GM12878 (cell line): ENCODE measurements at regions not wholly inside any gene's neighbourhood (a gene's known extent, or its start where the extent isn't known, plus 50 kb on each side); places are given as distances from the start of the nearest gene placed in this dataset.

Experiments used
- ATF3 ChIP-seq: IDR thresholded peaks from 2 replicates; pipeline ENCODE4 v1.6.1; 2011; ENCODE audit warnings: low read depth, mild to moderate bottlenecking, low read length, moderate library complexity, borderline replicate concordance; ENCODE audit errors: extremely low read depth
- EZH2 ChIP-seq: IDR thresholded peaks from 2 replicates; pipeline ENCODE4 v1.6.1; 2012; ENCODE audit warnings: low read depth, mild to moderate bottlenecking, control low read depth, inconsistent platforms, low read length, borderline replicate concordance; ENCODE audit not compliant: control insufficient read depth
- FOS ChIP-seq: IDR thresholded peaks from 3 replicates; pipeline ENCODE4 v1.6.1; 2011; ENCODE audit warnings: borderline replicate concordance; ENCODE audit not compliant: insufficient read length; ENCODE audit errors: extremely low read depth
- JUND ChIP-seq: IDR thresholded peaks from 2 replicates; pipeline ENCODE4 v1.6.1; 2012; ENCODE audit warnings: low read depth, mild to moderate bottlenecking, low read length, improper control_type of control experiment, moderate library complexity
- NFIC ChIP-seq: IDR thresholded peaks from 2 replicates; pipeline ENCODE4 v1.6.1; 2012; ENCODE audit warnings: low read depth, mild to moderate bottlenecking, inconsistent platforms, low read length, moderate library complexity
- PML ChIP-seq: IDR thresholded peaks from 2 replicates; pipeline ENCODE4 v1.6.1; 2012; ENCODE audit warnings: low read length, inconsistent platforms
- POLR2A ChIP-seq: IDR thresholded peaks from 2 replicates; pipeline ENCODE4 v1.6.1; 2011; ENCODE audit warnings: low read depth, mild to moderate bottlenecking, low read length
- POLR2AphosphoS5 ChIP-seq: IDR thresholded peaks from 2 replicates; pipeline ENCODE4 v1.6.1; 2011; ENCODE audit warnings: mild to moderate bottlenecking, low read length, inconsistent platforms
- SP1 ChIP-seq: IDR thresholded peaks from one replicate; pipeline ENCODE4 v1.6.1; 2011; ENCODE audit warnings: low read depth, low read length
- SUZ12 ChIP-seq: fragments of 200-600 bp; sonication (generic); IDR thresholded peaks from one replicate; pipeline ENCODE4 v1.6.1; 2018; ENCODE audit warnings: antibody characterized with exemption, mild to moderate bottlenecking; ENCODE audit not compliant: unreplicated experiment
- TARDBP ChIP-seq: IDR thresholded peaks from 2 replicates; pipeline ENCODE4 v1.6.1; 2016; ENCODE audit warnings: borderline replicate concordance
- TF ChIP-seq, protein P1 (sequence below), 3 experiments: IDR thresholded peaks in 2 of 3; conservative IDR thresholded peaks in 1 of 3; 2 replicates each; pipeline ENCODE4 v1.5.1; 2011; ENCODE audit warnings: low read depth in 3 of 3, low read length in 3 of 3, mild to moderate bottlenecking in 3 of 3, control low read depth in 2 of 3, moderate library complexity in 2 of 3, inconsistent platforms in 1 of 3, mixed read lengths in 1 of 3; ENCODE audit not compliant: control insufficient read depth in 2 of 3, insufficient read depth in 1 of 3; ENCODE audit errors: extremely low read depth in 1 of 3
- TF ChIP-seq, protein P2 (sequence below): IDR thresholded peaks from 2 replicates; pipeline ENCODE4 v1.6.1; 2012; ENCODE audit warnings: low read depth, low read length, improper control_type of control experiment

GRCh38 chr4:38368613-38369012 is 295.4 kb upstream of the KLF3 start:
- TF ChIP-seq, protein P1, sequence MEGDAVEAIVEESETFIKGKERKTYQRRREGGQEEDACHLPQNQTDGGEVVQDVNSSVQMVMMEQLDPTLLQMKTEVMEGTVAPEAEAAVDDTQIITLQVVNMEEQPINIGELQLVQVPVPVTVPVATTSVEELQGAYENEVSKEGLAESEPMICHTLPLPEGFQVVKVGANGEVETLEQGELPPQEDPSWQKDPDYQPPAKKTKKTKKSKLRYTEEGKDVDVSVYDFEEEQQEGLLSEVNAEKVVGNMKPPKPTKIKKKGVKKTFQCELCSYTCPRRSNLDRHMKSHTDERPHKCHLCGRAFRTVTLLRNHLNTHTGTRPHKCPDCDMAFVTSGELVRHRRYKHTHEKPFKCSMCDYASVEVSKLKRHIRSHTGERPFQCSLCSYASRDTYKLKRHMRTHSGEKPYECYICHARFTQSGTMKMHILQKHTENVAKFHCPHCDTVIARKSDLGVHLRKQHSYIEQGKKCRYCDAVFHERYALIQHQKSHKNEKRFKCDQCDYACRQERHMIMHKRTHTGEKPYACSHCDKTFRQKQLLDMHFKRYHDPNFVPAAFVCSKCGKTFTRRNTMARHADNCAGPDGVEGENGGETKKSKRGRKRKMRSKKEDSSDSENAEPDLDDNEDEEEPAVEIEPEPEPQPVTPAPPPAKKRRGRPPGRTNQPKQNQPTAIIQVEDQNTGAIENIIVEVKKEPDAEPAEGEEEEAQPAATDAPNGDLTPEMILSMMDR (IDR thresholded peaks at IDR 0.05 in 2 of 3, conservative IDR thresholded peaks at IDR 0.05 in 1 of 3; ENCODE audit: control insufficient read depth in 2 of 3, extremely low read depth in 1 of 3, insufficient read depth in 1 of 3, low read depth in 3 of 3, low read length in 3 of 3), result no peak
- TF ChIP-seq, protein P2, sequence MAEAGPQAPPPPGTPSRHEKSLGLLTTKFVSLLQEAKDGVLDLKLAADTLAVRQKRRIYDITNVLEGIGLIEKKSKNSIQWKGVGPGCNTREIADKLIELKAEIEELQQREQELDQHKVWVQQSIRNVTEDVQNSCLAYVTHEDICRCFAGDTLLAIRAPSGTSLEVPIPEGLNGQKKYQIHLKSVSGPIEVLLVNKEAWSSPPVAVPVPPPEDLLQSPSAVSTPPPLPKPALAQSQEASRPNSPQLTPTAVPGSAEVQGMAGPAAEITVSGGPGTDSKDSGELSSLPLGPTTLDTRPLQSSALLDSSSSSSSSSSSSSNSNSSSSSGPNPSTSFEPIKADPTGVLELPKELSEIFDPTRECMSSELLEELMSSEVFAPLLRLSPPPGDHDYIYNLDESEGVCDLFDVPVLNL, result no peak
- TF ChIP-seq SUZ12, result no peak
- TF ChIP-seq SP1, result no peak
- no peak for TF ChIP-seq POLR2AphosphoS5
- no peak for TF ChIP-seq POLR2A
- no peak for TF ChIP-seq TARDBP
- TF ChIP-seq EZH2, result no peak
- TF ChIP-seq JUND, result no peak
- no peak for TF ChIP-seq ATF3
- TF ChIP-seq NFIC, result no peak
- no peak for TF ChIP-seq FOS
- no peak for TF ChIP-seq PML
